NCI-H2081 treated with DMSO at 0.1 percent for 48 hours (cell line): ENCODE measurements at regions not wholly inside any gene's neighbourhood (a gene's known extent, or its start where the extent isn't known, plus 50 kb on each side); places are given as distances from the start of the nearest gene placed in this dataset.
"Not testable (repeated sequence)": the region's sequence is repeated elsewhere in the genome, so short reads cannot be mapped to it uniquely, and the experiment has no call there.

Experiments
- DNase-seq: peaks from one replicate; lab custom pipeline; 2025; lab: John Stamatoyannopoulos, UW

DNA sequence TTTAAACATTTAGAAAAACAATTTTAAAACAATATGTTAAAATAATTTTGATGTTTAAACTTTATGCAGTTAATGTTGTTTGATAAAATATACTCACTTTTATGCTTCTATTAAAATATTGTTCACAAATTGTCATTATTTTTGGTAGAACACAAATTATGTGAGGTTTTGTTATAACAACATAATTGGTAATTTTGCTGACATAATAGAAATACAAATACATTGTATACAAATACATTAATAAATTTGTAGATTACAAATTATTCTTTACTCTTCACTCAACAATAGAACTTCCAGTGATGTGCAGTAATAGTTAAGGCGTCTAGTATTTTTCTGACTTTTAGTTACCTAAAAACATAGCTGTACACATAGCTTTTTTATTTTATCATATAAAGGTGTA is 1472.4 kb upstream of the ADGRL3 start:
- DNase-seq = no peak

DNA sequence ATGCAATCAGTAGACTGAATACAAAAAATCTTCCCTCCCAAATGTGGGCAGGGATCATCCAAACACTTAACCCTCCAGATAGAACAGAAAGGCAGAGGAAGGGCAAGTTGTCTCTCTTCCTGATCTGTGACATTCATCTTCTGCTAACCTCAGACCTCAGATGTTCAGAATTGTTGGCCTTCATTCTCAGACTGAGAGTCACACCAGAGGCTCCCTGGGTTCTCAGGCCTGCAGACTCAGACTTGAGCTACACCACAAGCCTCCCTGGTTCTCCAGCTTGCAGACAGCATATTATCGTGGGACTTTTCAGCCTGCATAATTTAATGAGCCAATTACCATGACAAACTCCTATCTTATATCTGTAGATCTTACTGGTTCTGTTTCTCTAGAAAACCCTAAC is 1471.6 kb upstream of the ADGRL3 start:
- no peak for DNase-seq

GRCh38 chr4:59729321-59729720 is 1470.8 kb upstream of the ADGRL3 start:
- no peak for DNase-seq

DNA sequence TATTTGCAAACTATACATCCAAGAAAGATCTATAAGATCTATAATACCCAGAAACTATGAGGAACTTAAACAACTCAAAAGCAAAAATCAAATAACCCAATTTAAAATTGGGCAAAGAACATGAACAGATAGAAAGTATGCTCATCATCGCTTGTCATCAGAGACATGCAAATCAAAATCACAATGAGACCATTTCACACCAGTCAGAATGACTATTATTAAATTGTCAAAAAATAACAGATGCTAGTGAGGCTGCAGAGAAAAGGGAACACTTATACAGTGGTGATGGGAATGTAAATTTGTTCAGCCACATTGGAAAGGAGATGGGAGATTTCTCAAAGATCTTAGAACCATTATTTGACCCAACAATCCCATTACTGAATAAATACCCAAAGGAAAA is 1451.7 kb upstream of the ADGRL3 start:
- DNase-seq = no peak

DNA sequence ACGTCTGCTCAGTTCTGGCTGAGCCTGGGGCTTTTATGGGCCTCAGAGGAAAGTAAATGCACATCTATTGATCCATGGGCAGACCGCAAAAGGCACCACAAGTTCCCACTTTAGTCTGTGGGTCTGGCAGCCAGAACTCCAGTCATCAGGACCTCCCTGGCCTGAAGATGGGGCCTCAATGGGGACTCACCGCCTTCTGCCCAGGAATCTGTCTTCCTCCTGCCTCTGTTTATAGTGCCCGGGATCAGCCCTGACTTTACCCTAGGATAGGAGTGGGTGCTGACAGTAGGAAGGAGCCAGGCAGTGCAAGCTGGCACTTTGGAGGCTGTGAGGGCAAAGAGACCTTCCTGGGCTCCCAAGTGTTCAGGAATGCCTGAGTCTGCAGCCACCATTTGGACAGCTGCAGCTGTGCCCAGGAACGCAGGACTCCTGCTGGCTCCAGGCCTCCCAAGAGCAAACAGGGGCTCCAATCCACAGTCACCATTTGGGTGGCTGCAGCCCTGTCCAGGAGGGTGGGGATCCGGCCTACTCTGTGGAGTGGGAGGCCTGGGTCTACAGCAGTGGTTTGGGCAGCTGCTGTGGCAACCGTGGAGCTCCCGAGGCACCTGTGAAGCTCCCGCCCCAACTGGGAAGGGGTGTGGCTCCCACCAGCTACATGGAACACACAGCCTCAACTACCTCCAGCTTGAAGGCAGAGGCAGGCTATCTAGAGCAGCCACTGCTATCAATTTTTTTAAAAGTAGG is 1440.9 kb upstream of the ADGRL3 start:
- DNase-seq = no peak

GRCh38 chr4:59762344-59762743 is 1437.8 kb upstream of the ADGRL3 start:
- DNase-seq = no peak

GRCh38 chr4:59770601-59771264 is 1429.4 kb upstream of the ADGRL3 start:
- DNase-seq = no peak

DNA sequence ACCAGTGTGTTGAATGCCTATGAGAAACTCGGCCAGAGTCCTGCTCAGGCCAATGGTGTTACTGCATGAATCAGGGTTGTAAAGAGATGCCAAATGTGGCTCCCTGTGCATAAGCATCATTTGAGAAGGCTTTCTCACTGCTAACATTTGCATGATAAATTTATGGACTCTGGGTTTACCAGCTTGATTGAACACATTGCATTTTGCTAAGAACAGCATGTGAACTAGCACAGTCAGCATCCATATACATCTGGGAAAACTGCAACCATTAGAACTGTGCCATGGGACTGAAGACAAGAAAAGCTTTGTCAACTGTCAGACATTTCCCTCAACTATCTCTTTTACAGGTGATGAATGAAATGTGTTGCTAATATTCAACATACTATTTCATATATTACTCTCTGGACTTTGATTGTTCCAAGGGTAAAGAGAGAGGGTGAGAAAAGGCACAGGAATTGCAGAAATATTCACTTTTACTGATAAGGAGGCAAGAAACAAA is 1427.4 kb upstream of the ADGRL3 start:
- DNase-seq = no peak

GRCh38 chr4:59780271-59780670 is 1419.9 kb upstream of the ADGRL3 start:
- not testable (repeated sequence) for DNase-seq

- DNase-seq = no peak
These were observed 1395.0 kb upstream of the ADGRL3 start for GRCh38 chr4:59805176-59805575.

DNA sequence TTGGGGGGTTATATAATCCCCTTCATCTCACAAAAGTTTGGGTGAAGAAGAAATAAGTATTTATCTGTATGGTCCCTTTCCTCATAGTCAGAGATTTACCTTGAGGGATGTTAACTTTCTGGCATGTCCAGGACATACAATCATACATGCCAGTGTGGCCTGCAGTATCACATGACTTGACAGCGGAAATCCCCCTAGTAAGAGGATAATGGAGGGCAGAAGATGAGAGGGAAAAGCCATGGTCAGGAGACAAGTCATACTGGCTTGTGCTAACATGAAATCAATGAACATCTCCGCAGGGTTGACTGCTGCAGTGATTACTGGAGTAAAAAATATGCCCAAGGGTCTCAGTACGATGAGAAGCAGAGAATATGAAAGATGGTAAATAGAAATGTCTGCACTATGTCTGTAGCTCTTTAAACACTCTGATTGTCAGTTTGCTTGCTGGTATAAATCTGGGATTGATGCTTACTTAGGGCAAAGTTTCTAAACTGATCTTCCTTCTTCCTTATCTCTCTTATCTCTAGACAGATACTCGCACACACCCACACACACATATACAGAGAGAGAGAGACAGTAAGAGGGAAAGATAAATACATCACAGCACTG is 1385.6 kb upstream of the ADGRL3 start:
- no peak for DNase-seq

DNA sequence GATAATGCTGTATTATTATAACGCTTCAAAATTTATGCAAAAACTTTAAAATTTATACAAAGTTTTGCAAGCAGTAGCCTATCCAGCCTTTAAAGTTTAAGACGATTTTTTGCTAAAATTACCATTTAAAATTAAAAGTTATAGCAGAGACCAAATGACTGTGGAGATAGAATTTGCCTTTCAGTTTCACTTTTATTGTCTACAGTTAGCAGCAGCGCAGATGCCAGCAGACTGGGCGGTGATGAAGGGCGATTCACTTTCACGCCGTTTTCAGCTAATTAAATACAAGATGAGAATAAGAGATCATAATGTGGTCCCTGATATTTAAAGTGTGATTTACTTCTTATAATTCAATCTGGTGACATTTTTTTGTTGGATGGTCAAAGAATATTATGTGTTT is 1381.5 kb upstream of the ADGRL3 start:
- no peak for DNase-seq

GRCh38 chr4:59823311-59823710 is 1376.8 kb upstream of the ADGRL3 start:
- DNase-seq = no peak

GRCh38 chr4:59825104-59825503 is 1375.0 kb upstream of the ADGRL3 start:
- no peak for DNase-seq

GRCh38 chr4:59831746-59832145 is 1368.4 kb upstream of the ADGRL3 start:
- no peak for DNase-seq

- no peak for DNase-seq
These were observed 1365.2 kb upstream of the ADGRL3 start for GRCh38 chr4:59834943-59835342.

- no peak for DNase-seq
These were observed 1362.4 kb upstream of the ADGRL3 start for GRCh38 chr4:59837751-59838150.

- DNase-seq = no peak
These were observed 1361.9 kb upstream of the ADGRL3 start for GRCh38 chr4:59838236-59838635.

- DNase-seq = no peak
These were observed 1358.4 kb upstream of the ADGRL3 start for GRCh38 chr4:59841698-59842097.

GRCh38 chr4:59848457-59848856 is 1351.7 kb upstream of the ADGRL3 start:
- no peak for DNase-seq

DNA sequence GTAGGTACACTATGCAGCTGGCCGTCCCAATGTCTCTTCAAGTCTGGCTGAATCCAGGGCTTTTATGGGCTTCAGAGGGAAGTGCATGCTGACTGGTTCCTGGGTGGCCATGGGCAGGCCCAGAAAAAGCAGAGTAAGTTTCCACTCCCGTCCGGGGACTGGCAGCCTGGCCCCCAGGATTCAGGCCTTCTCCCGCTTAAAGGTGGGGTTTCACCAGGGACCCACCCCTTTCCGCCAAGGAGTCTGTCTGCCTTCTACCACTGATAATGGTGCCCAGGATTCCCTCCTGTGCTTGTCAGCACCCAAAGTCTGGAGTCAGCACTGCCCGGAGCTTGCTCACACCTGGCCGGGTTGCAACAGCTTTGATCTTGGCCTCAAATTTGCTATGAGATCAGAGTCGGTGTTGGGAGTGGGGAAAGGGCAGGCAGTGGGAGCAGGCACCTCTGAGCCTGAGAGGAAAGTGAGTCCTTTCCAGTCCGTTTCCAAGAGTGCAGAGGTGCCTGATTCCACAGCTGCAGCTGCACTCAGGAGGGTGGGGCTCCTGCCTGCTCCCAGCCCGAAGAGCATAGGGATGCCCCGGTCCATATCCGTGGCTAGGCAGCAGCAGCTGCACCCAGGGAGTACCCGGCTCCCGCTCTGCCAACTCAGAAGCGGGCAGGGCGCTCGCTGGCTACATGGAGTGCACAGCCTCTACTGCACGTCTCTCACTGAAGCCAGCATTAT is 1344.3 kb upstream of the ADGRL3 start:
- DNase-seq = no peak

DNA sequence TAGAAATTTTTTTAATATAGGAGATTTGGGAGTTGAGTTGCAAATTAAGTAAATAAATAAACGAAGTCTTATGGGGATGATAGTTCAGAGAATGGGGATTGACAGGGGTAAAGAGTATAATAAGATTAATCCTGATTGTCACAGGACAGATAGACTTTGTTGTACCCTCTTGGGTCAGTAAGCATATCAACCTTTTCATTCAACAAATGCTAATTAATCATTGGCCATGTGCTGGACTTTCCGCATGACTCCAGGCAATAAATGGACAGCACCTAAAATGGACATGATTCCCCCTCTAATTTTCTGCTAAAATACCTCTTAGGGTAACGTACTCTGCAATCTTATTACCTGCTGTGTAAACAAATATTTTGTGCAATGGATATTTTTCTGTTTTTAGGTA is 1331.1 kb upstream of the ADGRL3 start:
- no peak for DNase-seq

DNA sequence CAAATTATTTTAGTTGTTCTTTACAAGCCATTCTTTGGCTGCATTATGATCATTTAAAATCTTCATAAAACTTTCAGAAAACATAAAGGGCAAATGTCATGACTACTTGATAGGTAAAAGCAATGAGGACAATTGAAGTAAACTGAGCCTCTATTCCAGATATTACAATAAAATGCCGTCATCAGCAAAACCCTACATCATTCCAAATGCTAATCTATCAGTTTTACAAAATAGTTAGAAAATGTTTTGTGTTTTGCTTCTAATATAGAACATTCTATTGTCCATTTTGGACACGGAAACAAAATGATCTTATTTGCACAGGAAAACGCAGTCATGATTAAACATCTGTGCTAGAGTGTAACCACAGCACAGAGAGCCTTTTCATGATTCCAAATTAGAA is 1330.6 kb upstream of the ADGRL3 start:
- DNase-seq = no peak
